Upper lobe of right lung (tissue), 1 donor: ENCODE measurements at regions not wholly inside any gene's neighbourhood (a gene's known extent, or its start where the extent isn't known, plus 50 kb on each side); places are given as distances from the start of the nearest gene placed in this dataset.

Experiments used
- ATAC-seq: fragments of 200-7000 bp; cut with Tn5 transposase; one replicate; pipeline ENCODE4 v1.9.1; 2020; ENCODE audit warnings: mild to moderate bottlenecking, moderate library complexity
- DNase-seq: peaks from one replicate; pipeline ENCODE4 v3.0.0-alpha.2; 2020
- H3K27ac ChIP-seq: fragments of 200-600 bp; one replicate; pipeline ENCODE4 v1.8.0; 2022
- H3K27me3 ChIP-seq: fragments of 200-600 bp; one replicate; pipeline ENCODE4 v1.8.0; 2022; ENCODE audit warnings: mild to moderate bottlenecking
- H3K36me3 ChIP-seq: fragments of 200-600 bp; one replicate; pipeline ENCODE4 v1.8.0; 2022
- H3K4me1 ChIP-seq: fragments of 200-600 bp; one replicate; pipeline ENCODE4 v1.8.0; 2022
- H3K4me3 ChIP-seq: fragments of 200-600 bp; one replicate; pipeline ENCODE4 v1.8.0; 2022; ENCODE audit warnings: mild to moderate bottlenecking
- H3K9me3 ChIP-seq: fragments of 200-600 bp; one replicate; pipeline ENCODE4 v1.8.0; 2022
- intact Hi-C: fragments of 100-400 bp; cut with DNase I; formaldehyde crosslinking; loops from one replicate; pipeline ENCODE4 v1.11.0; 2022
- TF ChIP-seq, protein P1 (sequence below): fragments of 200-600 bp; IDR thresholded peaks from one replicate; pipeline ENCODE4 v1.8.0; 2022; ENCODE audit warnings: antibody characterized with exemption
- donor health status: DM: no; HTN: yes; CAD: no; lungs with severe emphysema.

DNA sequence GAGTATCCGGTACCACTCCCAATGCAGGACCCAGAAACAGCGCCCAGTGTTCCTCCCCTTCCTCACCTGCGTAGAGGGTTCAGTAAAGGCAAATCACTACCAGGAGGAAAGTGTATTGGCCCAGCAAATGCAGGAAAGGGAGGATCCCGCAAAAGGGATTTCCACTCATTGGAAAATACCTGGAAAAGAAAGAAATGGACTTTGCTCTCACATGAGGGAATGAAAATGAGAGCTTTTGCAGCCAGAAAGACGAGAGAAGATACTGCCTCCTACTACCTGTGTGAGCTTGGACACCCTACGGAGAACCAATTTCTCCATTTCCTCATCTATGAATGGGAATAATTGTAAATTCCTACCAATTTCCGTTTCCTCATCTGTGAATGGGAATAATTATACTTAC is 184.1 kb upstream of the PPARGC1A start:
- intact Hi-C loops: no loop called here
- Histone ChIP-seq H3K4me1 (no peaks in the 10 kb centered on the region), H3K27ac (no peak overlapping the region), H3K27me3 (no peaks in the 10 kb centered on the region), H3K9me3 (no peaks in the 10 kb centered on the region), H3K36me3 (no peaks in the 10 kb centered on the region), H3K4me3 (no peak overlapping the region)
- DNase-seq: no peak
- TF ChIP-seq, protein P1, sequence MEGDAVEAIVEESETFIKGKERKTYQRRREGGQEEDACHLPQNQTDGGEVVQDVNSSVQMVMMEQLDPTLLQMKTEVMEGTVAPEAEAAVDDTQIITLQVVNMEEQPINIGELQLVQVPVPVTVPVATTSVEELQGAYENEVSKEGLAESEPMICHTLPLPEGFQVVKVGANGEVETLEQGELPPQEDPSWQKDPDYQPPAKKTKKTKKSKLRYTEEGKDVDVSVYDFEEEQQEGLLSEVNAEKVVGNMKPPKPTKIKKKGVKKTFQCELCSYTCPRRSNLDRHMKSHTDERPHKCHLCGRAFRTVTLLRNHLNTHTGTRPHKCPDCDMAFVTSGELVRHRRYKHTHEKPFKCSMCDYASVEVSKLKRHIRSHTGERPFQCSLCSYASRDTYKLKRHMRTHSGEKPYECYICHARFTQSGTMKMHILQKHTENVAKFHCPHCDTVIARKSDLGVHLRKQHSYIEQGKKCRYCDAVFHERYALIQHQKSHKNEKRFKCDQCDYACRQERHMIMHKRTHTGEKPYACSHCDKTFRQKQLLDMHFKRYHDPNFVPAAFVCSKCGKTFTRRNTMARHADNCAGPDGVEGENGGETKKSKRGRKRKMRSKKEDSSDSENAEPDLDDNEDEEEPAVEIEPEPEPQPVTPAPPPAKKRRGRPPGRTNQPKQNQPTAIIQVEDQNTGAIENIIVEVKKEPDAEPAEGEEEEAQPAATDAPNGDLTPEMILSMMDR: no peak
- no peak for ATAC-seq

DNA sequence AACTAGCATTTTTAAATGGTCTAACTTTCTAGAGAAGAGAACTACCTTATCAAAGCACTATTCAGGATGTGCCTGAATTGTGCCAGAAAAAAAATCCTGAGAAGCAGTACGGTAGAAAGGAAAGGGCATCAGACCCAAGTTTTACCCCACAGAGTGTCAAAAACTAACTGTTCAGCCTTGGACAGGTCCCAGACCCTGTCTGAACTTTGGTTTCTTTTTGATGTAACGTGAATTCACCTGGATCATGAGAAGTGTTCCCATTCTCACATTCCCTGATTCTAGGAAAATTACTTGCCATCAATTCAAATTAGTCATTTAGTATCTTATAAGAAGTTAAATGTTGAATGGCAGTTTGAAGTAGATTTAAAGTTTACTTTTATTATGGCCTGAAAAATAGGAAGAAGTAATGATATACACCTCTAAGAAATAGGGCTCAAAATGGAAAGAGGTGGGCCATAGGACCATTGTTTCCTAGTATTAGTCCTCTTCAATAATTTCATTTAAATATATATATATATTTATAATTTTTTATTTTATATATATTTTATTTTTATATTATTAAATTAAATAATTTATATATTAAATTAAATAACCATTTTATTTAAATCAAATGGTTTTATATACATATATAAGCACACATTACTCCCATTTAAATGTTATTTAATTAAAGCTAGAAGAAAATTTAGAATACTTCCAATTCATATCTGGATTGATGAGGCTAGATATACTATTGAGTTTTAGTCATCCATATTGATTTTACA is 181.9 kb upstream of the PPARGC1A start:
- DNase-seq: no peak
- H3K36me3 ChIP-seq: no peaks in the 10 kb centered on the region
- H3K9me3 ChIP-seq: no peaks in the 10 kb centered on the region
- H3K4me1 ChIP-seq: no peaks in the 10 kb centered on the region
- H3K27me3 ChIP-seq: no peaks in the 10 kb centered on the region
- no peak overlapping the region for H3K4me3 ChIP-seq
- no peak for ATAC-seq
- no peak overlapping the region for H3K27ac ChIP-seq
- TF ChIP-seq, protein P1: no peak
- intact Hi-C loops: no loop called here

DNA sequence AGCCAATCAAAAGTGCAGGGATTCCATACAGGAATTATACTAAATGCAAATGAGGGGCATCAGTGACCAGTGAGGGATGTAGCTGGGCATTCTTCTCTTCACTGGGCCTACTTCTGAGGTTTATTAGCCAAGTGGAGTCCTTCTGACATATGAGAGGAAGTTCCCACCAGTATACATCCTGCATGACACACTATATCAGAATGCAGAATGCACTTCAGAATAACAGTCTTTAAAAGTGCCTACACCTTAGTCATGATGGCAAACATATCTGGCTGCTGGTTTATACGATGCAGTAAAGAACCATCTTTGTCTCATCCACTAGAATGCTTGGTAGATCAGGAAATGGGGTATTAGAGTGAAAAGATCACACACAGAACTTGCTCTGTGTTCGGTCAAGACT is 180.3 kb upstream of the PPARGC1A start:
- TF ChIP-seq, protein P1: no peak
- Histone ChIP-seq H3K36me3 (no peaks in the 10 kb centered on the region), H3K4me1 (no peaks in the 10 kb centered on the region), H3K27me3 (no peaks in the 10 kb centered on the region), H3K4me3 (no peak overlapping the region), H3K27ac (no peak overlapping the region), H3K9me3 (no peaks in the 10 kb centered on the region)
- intact Hi-C loops: no loop called here
- DNase-seq (no peak), ATAC-seq (no peak)

DNA sequence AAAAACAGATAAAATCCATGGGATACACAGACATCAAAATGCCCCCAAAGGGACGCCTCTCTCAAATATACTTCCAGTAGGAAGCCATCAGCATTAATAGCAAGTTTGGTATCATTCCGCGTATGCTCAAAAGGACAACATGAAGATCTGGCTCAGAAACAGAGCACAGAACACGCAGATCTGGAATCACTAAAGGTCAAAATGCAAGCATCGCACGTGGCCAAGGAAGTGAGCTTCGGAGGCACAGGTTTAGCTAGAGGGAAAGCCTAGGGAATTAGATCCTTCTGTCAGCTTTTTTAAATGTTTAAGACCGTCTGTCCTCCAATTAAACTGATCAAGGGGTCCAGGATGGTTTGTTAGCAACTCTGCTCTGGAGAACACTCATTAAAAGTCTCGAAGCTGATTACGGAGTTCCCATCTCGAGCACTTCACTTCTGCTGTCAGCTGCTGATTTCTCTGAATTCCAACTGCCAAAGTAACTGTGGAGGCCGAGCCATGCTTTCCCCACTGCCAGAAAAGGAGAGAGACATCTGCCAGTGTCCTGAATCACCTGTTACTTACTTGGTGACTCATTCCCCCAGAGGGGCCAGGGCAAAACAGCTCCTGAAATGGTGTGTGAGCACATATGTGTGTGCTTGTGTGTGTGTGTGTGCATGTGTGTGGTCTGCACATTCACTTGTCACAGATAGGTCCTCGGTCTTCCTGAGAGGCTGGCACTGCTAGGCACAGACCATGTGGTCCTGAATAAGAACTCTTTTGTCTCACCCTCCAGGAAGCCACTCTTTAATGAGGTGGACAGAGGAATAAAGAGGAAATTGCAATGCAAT is 177.7 kb upstream of the PPARGC1A start:
- Histone ChIP-seq H3K9me3 (no peaks in the 10 kb centered on the region), H3K27me3 (no peaks in the 10 kb centered on the region), H3K36me3 (no peaks in the 10 kb centered on the region), H3K4me1 (no peaks in the 10 kb centered on the region), H3K4me3 (no peak overlapping the region), H3K27ac (no peak overlapping the region)
- DNase-seq (no peak), ATAC-seq (no peak)
- TF ChIP-seq, protein P1: no peak
- intact Hi-C loops: no loop called here

DNA sequence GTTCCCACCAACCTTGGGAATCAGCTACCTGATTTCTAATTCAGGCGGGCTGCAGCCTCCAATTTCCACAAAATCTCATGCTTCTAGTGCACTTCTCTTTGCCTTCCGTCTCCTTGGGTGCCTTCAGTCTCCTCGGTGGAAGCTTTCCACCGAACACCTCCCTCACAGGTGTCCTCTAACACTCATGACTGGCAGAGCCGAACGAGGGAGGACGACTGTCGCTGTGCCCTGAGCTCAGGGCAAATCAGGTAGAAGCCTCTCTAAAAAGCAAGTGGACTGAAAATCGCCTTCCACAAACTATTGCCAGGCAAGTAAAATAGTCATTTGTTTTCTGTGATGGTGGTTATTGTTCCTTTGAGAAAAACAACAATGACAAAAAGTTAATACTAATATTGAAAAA is 176.1 kb upstream of the PPARGC1A start:
- Histone ChIP-seq H3K27me3 (no peaks in the 10 kb centered on the region), H3K4me1 (no peaks in the 10 kb centered on the region), H3K9me3 (no peaks in the 10 kb centered on the region), H3K36me3 (no peaks in the 10 kb centered on the region), H3K27ac (no peak overlapping the region), H3K4me3 (no peak overlapping the region)
- DNase-seq (no peak), ATAC-seq (no peak)
- intact Hi-C loops: no loop called here
- TF ChIP-seq, protein P1: no peak
